IMR-90 (cell line): ENCODE measurements at regions not wholly inside any gene's neighbourhood (a gene's known extent, or its start where the extent isn't known, plus 50 kb on each side); places are given as distances from the start of the nearest gene placed in this dataset.
A peak's percentile ranks its signal among the peaks of the same experiment; 100 is the strongest.

Experiments used
- ATAC-seq: fragments of 200-7000 bp; cut with Tn5 transposase; 2 replicates; pipeline ENCODE4 v1.9.1; 2020; ENCODE audit warnings: low read depth, mild to moderate bottlenecking, moderate library complexity
- BruUV-seq: library from RNA; stranded (reverse); fragments of 400-500 nt; replicated peaks from 2 replicates; lab custom pipeline; 2021; lab: Mats Ljungman, UMichigan
- CTCF ChIA-PET: fragments of 300-600 bp; formaldehyde crosslinking; extraction: SDS; loops from one replicate; lab custom pipeline; 2021; ENCODE audit warnings: antibody characterized with exemption; lab: Yijun Ruan, JAX
- POLR2A ChIA-PET: fragments of 300-600 bp; sonication (Branson Sonifier 250); formaldehyde crosslinking; loops from one replicate; lab custom pipeline; 2022; ENCODE audit warnings: antibody characterized with exemption; ENCODE audit not compliant: unreplicated experiment; lab: Charles Lee
- DNase-seq: peaks from one replicate; pipeline ENCODE4 v3.0.0; 2013
- H2AFZ ChIP-seq: replicated peaks from 2 replicates; pipeline ENCODE3; 2013; ENCODE audit warnings: low read length, mild to moderate bottlenecking; ENCODE audit not compliant: poor library complexity
- H2AK5ac ChIP-seq: 2 replicates; pipeline ENCODE4 v1.6.1; 2013; ENCODE audit warnings: low read depth, low read length, inconsistent platforms
- H2AK9ac ChIP-seq: replicated peaks from 2 replicates; pipeline ENCODE3; 2013; ENCODE audit warnings: mild to moderate bottlenecking, low read depth, low read length, moderate library complexity; ENCODE audit not compliant: poor library complexity
- H2BK120ac ChIP-seq: 2 replicates; pipeline ENCODE4 v1.6.1; 2013; ENCODE audit warnings: low read depth, low read length, inconsistent platforms
- H2BK15ac ChIP-seq: 3 replicates; pipeline ENCODE4 v1.6.1; 2013; ENCODE audit warnings: low read depth, low read length, inconsistent platforms
- H2BK20ac ChIP-seq: 2 replicates; pipeline ENCODE4 v1.6.1; 2013; ENCODE audit warnings: low read depth, mild to moderate bottlenecking, inconsistent platforms, low read length, moderate library complexity
- H2BK5ac ChIP-seq: 2 replicates; pipeline ENCODE4 v1.6.1; 2013; ENCODE audit warnings: mild to moderate bottlenecking, low read depth, low read length, inconsistent platforms; ENCODE audit not compliant: poor library complexity, severe bottlenecking
- H3K14ac ChIP-seq: replicated peaks from 2 replicates; pipeline ENCODE4 v1.6.1; 2013; ENCODE audit warnings: low read depth, low read length, inconsistent platforms
- H3K18ac ChIP-seq: 2 replicates; pipeline ENCODE4 v1.6.1; 2013; ENCODE audit warnings: low read depth, low read length, control low read depth
- H3K23ac ChIP-seq: 2 replicates; pipeline ENCODE4 v1.6.1; 2013; ENCODE audit warnings: low read depth, low read length, inconsistent platforms
- H3K27ac ChIP-seq: 2 replicates; pipeline ENCODE4 v1.5.1; 2013; ENCODE audit warnings: mild to moderate bottlenecking, control low read depth, low read length; ENCODE audit not compliant: insufficient read depth
- H3K27me3 ChIP-seq: 2 replicates; pipeline ENCODE4 v1.6.1; 2013; ENCODE audit warnings: low read length; ENCODE audit not compliant: control insufficient read depth, insufficient read depth
- H3K36me3 ChIP-seq: 2 replicates; pipeline ENCODE4 v1.6.1; 2013; ENCODE audit warnings: low read length, mixed read lengths; ENCODE audit not compliant: control insufficient read depth, insufficient read depth
- H3K4ac ChIP-seq: 2 replicates; pipeline ENCODE4 v1.6.1; 2013; ENCODE audit warnings: low read depth, low read length, inconsistent platforms
- H3K4me1 ChIP-seq: 2 replicates; pipeline ENCODE4 v1.6.1; 2013; ENCODE audit warnings: low read length, mixed read lengths; ENCODE audit not compliant: control insufficient read depth, insufficient read depth
- H3K4me2 ChIP-seq: 2 replicates; pipeline ENCODE4 v1.6.1; 2013; ENCODE audit warnings: low read depth, mild to moderate bottlenecking, control low read depth, low read length, moderate library complexity
- H3K4me3 ChIP-seq: 2 replicates; pipeline ENCODE4 v1.5.1; 2013; ENCODE audit warnings: low read depth, mild to moderate bottlenecking, control low read depth, low read length, moderate library complexity; ENCODE audit not compliant: insufficient read depth
- H3K56ac ChIP-seq: 2 replicates; pipeline ENCODE4 v1.6.1; 2013; ENCODE audit warnings: low read length, inconsistent platforms; ENCODE audit not compliant: insufficient read depth; ENCODE audit errors: extremely low read depth
- H3K79me1 ChIP-seq, 2 experiments: 2 replicates each; pipeline ENCODE4 v1.6.1; 2013; ENCODE audit warnings: low read length in 2 of 2, inconsistent platforms in 1 of 2, low read depth in 1 of 2
- H3K9ac ChIP-seq: 2 replicates; pipeline ENCODE4 v1.6.1; 2013; ENCODE audit warnings: low read depth, low read length, control low read depth
- H3K9me1 ChIP-seq: 2 replicates; pipeline ENCODE4 v1.6.1; 2013; ENCODE audit warnings: low read length, inconsistent platforms; ENCODE audit not compliant: insufficient read depth
- H3K9me3 ChIP-seq: 2 replicates; pipeline ENCODE4 v1.6.1; 2013; ENCODE audit warnings: low read length; ENCODE audit not compliant: control insufficient read depth, insufficient read depth
- H4K20me1 ChIP-seq: 2 replicates; pipeline ENCODE4 v1.6.1; 2013; ENCODE audit warnings: low read length, inconsistent platforms; ENCODE audit not compliant: insufficient read depth
- H4K5ac ChIP-seq: 2 replicates; pipeline ENCODE4 v1.6.1; 2013; ENCODE audit warnings: mild to moderate bottlenecking, low read depth, low read length, control low read depth
- H4K8ac ChIP-seq, 2 experiments: 2 replicates each; pipeline ENCODE4 v1.6.1; 2013; ENCODE audit warnings: low read depth in 2 of 2, low read length in 2 of 2, control low read depth in 1 of 2, inconsistent platforms in 1 of 2
- H4K91ac ChIP-seq: 2 replicates; pipeline ENCODE4 v1.6.1; 2013; ENCODE audit warnings: low read depth, low read length, inconsistent platforms; ENCODE audit not compliant: insufficient read depth
- BHLHE40 ChIP-seq: fragments of 150-350 bp; IDR thresholded peaks from 2 replicates; pipeline ENCODE4 v1.6.1; 2016; ENCODE audit warnings: mild to moderate bottlenecking, low read depth, low read length
- CHD1 ChIP-seq: IDR thresholded peaks from 2 replicates; pipeline ENCODE4 v1.6.1; 2012; ENCODE audit warnings: low read depth, low read length, improper control_type of control experiment
- ELK1 ChIP-seq: fragments of 150-350 bp; IDR thresholded peaks from 2 replicates; pipeline ENCODE4 v1.6.1; 2016; ENCODE audit warnings: low read depth, mild to moderate bottlenecking, low read length, moderate library complexity, borderline replicate concordance
- MAFK ChIP-seq: IDR thresholded peaks from 2 replicates; pipeline ENCODE4 v1.6.1; 2012; ENCODE audit warnings: low read depth, low read length, improper control_type of control experiment
- MAZ ChIP-seq: IDR thresholded peaks from 2 replicates; pipeline ENCODE4 v1.6.1; 2012; ENCODE audit warnings: low read depth, mild to moderate bottlenecking, low read length, improper control_type of control experiment, moderate library complexity, borderline replicate concordance
- MXI1 ChIP-seq: IDR thresholded peaks from 2 replicates; pipeline ENCODE4 v1.6.1; 2012; ENCODE audit warnings: low read depth, mild to moderate bottlenecking, low read length, moderate library complexity, borderline replicate concordance
- RCOR1 ChIP-seq: IDR thresholded peaks from 2 replicates; pipeline ENCODE4 v1.6.1; 2012; ENCODE audit warnings: mild to moderate bottlenecking, low read length, improper control_type of control experiment; ENCODE audit not compliant: insufficient replicate concordance
- RFX5 ChIP-seq: IDR thresholded peaks from 2 replicates; pipeline ENCODE4 v1.8.0; 2012; ENCODE audit warnings: low read depth, mild to moderate bottlenecking, low read length, moderate library complexity
- SMC3 ChIP-seq: fragments of 150-350 bp; IDR thresholded peaks from 2 replicates; pipeline ENCODE4 v1.6.1; 2016; ENCODE audit warnings: low read depth, mild to moderate bottlenecking, antibody characterized with exemption, low read length, moderate library complexity
- USF2 ChIP-seq: fragments of 150-350 bp; IDR thresholded peaks from 2 replicates; pipeline ENCODE4 v1.6.1; 2017; ENCODE audit warnings: mild to moderate bottlenecking, antibody characterized with exemption, low read length, low read depth
- WGBS, 2 experiments: methylation state at CpG; one replicate each; pipeline versions ENCODE4 v1.1.5 to v1.1.7; 2013; ENCODE audit warnings: missing lambda C conversion rate in 2 of 2; ENCODE audit not compliant: insufficient read length in 1 of 2; ENCODE audit errors: extremely low coverage in 2 of 2; 5-methylcytosine and 5-hydroxymethylcytosine counted together
- dilution Hi-C: fragments of 300-500 bp; cut with HindIII; formaldehyde crosslinking; loops from one replicate; pipeline ENCODE4 v1.14.3; 2018; ENCODE audit warnings: low sequenced_read_pairs; ENCODE audit not compliant: unreplicated experiment
- in situ Hi-C: fragments of 300-500 bp; cut with MboI; formaldehyde crosslinking; loops from 3 replicates; pipeline ENCODE4 v1.14.3; 2019; ENCODE audit warnings: low sequenced_read_pairs, inconsistent platforms, mixed read lengths
- intact Hi-C: fragments of 100-400 bp; cut with micrococcal nuclease; formaldehyde crosslinking; loops from 2 replicates; pipeline ENCODE4 v1.10.0; 2022

GRCh38 chr3:99543796-99544195 is 94.6 kb upstream of the COL8A1 start:
- no peak overlapping the region for H4K5ac ChIP-seq
- peak overlapping the region; percentile 48 for H4K91ac ChIP-seq
- H3K4me3 ChIP-seq = no peak overlapping the region
- no peaks in the 10 kb centered on the region for H3K27me3 ChIP-seq
- no peak overlapping the region for H3K27ac ChIP-seq
- H3K23ac ChIP-seq = peak overlapping the region; percentile 58; the same call in 1 of the 2 replicates
- in situ Hi-C loops (no loop called here), intact Hi-C loops (no loop called here), dilution Hi-C loops (no loop called here)
- no peak overlapping the region for H3K4me2 ChIP-seq
- no peaks in the 10 kb centered on the region for H3K36me3 ChIP-seq
- H3K14ac ChIP-seq = peak overlapping the region; percentile 31; the same call in 1 of the 2 replicates
- H2BK20ac ChIP-seq = peak overlapping the region; percentile 55; the same call in 1 of the 2 replicates
- peak overlapping the region; percentile 19; the same call in 1 of the 3 replicates for H2BK15ac ChIP-seq
- peak overlapping the region; percentile 49; the same call in 1 of the 2 replicates for H2BK120ac ChIP-seq
- ATAC-seq (no peak), DNase-seq (no peak)
- ChIA-PET POLR2A (no interaction called here), CTCF (no interaction called here)
- peak overlapping the region; percentile 38; the same call in 1 of the 2 replicates for H2AK5ac ChIP-seq
- no peak overlapping the region for H3K9ac ChIP-seq
- no peaks in the 10 kb centered on the region for H4K20me1 ChIP-seq
- H3K18ac ChIP-seq = peak overlapping the region; percentile 78; the same call in 1 of the 2 replicates
- no TSS peak for BruUV-seq
- no peak for TF ChIP-seq ELK1
- no peak for TF ChIP-seq MAFK
- no peak for TF ChIP-seq RFX5
- no peak for TF ChIP-seq CHD1
- no peak for TF ChIP-seq SMC3
- no peak for TF ChIP-seq MXI1
- TF ChIP-seq MAZ = no peak
- TF ChIP-seq BHLHE40 = no peak
- TF ChIP-seq RCOR1 = no peak
- no peak for TF ChIP-seq USF2
- H3K9me1 ChIP-seq = peaks cover 8% of the 10 kb centered on the region; the same call in 1 of the 2 replicates
- peaks cover 6% of the 10 kb centered on the region for H3K4me1 ChIP-seq
- H2AK9ac ChIP-seq = peak overlapping the region; percentile 8
- no peak overlapping the region; the same call in 1 of the 2 replicates for H3K4ac ChIP-seq
- H3K56ac ChIP-seq = no peak overlapping the region
- H2BK5ac ChIP-seq = no peak overlapping the region
- whole genome bisulfite sequencing, 2 experiments = no CpG with 5 or more reads among the region's 1 CpG
- no peak overlapping the region; a peak in 1 of 4 replicates for H4K8ac ChIP-seq
- peak overlapping the region; percentile 69 for H2AFZ ChIP-seq
- no peaks in the 10 kb centered on the region for H3K79me1 ChIP-seq
- no peaks in the 10 kb centered on the region; the same call in 1 of the 2 replicates for H3K9me3 ChIP-seq
